ENCODE measurements at regions not wholly inside any gene's neighbourhood (a gene's known extent, or its start where the extent isn't known, plus 50 kb on each side); places are given as distances from the start of the nearest gene placed in this dataset.

GRCh38 chr1:60388092-60388987 lies 314.8 kb upstream of the C1orf87 start:
- no peak for DNase-seq (ENCODE audit: low read depth in 1 of 2, low spot score in 1 of 2)
- TF ChIP-seq CTCF (IDR thresholded peaks at IDR 0.05; ENCODE audit: insufficient read depth, low read length), result no peak
- TF ChIP-seq, protein P1, sequence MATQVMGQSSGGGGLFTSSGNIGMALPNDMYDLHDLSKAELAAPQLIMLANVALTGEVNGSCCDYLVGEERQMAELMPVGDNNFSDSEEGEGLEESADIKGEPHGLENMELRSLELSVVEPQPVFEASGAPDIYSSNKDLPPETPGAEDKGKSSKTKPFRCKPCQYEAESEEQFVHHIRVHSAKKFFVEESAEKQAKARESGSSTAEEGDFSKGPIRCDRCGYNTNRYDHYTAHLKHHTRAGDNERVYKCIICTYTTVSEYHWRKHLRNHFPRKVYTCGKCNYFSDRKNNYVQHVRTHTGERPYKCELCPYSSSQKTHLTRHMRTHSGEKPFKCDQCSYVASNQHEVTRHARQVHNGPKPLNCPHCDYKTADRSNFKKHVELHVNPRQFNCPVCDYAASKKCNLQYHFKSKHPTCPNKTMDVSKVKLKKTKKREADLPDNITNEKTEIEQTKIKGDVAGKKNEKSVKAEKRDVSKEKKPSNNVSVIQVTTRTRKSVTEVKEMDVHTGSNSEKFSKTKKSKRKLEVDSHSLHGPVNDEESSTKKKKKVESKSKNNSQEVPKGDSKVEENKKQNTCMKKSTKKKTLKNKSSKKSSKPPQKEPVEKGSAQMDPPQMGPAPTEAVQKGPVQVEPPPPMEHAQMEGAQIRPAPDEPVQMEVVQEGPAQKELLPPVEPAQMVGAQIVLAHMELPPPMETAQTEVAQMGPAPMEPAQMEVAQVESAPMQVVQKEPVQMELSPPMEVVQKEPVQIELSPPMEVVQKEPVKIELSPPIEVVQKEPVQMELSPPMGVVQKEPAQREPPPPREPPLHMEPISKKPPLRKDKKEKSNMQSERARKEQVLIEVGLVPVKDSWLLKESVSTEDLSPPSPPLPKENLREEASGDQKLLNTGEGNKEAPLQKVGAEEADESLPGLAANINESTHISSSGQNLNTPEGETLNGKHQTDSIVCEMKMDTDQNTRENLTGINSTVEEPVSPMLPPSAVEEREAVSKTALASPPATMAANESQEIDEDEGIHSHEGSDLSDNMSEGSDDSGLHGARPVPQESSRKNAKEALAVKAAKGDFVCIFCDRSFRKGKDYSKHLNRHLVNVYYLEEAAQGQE (IDR thresholded peaks at IDR 0.05; ENCODE audit: insufficient replicate concordance, low read depth), result no peak
- no peak for TF ChIP-seq POLR2AphosphoS5 (IDR thresholded peaks at IDR 0.05; ENCODE audit: low read depth)
- TF ChIP-seq GABPA (IDR thresholded peaks at IDR 0.05; ENCODE audit: low read depth), result no peak
- no peak for TF ChIP-seq SPI1 (IDR thresholded peaks at IDR 0.05; ENCODE audit: borderline replicate concordance, low read depth)
- Histone ChIP-seq H3K4me3 (replicated peaks; ENCODE audit: insufficient read depth, low read length) (no peak overlapping the region), H3K27me3 (ENCODE audit: insufficient read depth, poor library complexity, severe bottlenecking) (no peaks in the 10 kb centered on the region), H3K27ac (replicated peaks) (no peak overlapping the region)

DNA sequence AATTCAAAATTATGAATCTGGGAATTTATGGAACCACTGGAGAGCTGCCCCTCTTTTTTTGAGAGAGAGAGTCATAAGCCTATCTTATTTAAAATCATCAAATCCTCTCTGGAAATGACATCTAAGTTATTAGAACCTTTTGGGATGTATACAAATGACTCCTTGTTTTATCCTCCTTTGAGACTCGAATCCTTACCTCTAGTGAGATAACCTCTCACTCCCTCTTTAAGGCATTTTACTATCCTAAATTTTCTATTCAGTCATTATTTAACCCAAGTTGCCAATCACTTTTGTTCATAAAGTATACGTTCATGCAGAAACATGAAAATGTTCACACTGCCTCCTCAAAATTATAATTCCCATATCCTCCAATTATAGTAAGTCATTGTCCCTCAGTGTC lies 313.6 kb upstream of the C1orf87 start:
- TF ChIP-seq CTCF (IDR thresholded peaks at IDR 0.05; ENCODE audit: insufficient read depth, low read length), result no peak
- TF ChIP-seq POLR2AphosphoS5 (IDR thresholded peaks at IDR 0.05; ENCODE audit: low read depth), result no peak
- TF ChIP-seq, protein P1 (IDR thresholded peaks at IDR 0.05; ENCODE audit: insufficient replicate concordance, low read depth), result no peak
- H3K4me3 ChIP-seq (replicated peaks; ENCODE audit: insufficient read depth, low read length), result no peak overlapping the region
- H3K27me3 ChIP-seq (ENCODE audit: insufficient read depth, poor library complexity, severe bottlenecking), result no peaks in the 10 kb centered on the region
- no peak overlapping the region for H3K27ac ChIP-seq (replicated peaks)
- no peak for DNase-seq (ENCODE audit: low read depth in 1 of 2, low spot score in 1 of 2)

DNA sequence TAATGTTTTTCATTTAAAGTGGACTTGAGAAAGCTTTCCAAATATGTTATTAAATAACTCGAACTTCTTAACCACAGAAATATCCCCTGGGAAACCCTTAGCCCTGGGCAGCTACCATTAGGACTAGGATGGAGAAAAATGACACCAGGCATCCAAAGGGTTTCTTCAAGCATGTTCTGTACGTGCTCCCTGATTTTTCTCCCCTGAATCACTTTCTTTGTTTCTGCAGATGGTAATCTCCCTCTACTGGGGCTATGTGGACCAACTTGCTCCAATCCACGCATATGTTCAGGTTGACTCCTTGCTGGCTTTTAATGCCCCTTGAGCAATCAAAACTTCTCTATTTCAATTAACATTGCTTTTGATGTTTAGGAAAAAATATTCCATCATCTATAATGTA lies 312.7 kb upstream of the C1orf87 start:
- H3K27ac ChIP-seq (replicated peaks), result no peak overlapping the region
- H3K4me3 ChIP-seq (replicated peaks; ENCODE audit: insufficient read depth, low read length), result no peak overlapping the region
- no peaks in the 10 kb centered on the region for H3K27me3 ChIP-seq (ENCODE audit: insufficient read depth, poor library complexity, severe bottlenecking)
- TF ChIP-seq POLR2AphosphoS5 (IDR thresholded peaks at IDR 0.05; ENCODE audit: low read depth), result no peak
- no peak for TF ChIP-seq CTCF (IDR thresholded peaks at IDR 0.05; ENCODE audit: insufficient read depth, low read length)
- no peak for TF ChIP-seq SPI1 (IDR thresholded peaks at IDR 0.05; ENCODE audit: borderline replicate concordance, low read depth)
- TF ChIP-seq, protein P1 (IDR thresholded peaks at IDR 0.05; ENCODE audit: insufficient replicate concordance, low read depth), result no peak
- no peak for TF ChIP-seq GABPA (IDR thresholded peaks at IDR 0.05; ENCODE audit: low read depth)
- no peak for DNase-seq (ENCODE audit: low read depth in 1 of 2, low spot score in 1 of 2)

Data from HL-60 (cell line).